CD4-positive, CD25-positive, alpha-beta regulatory T cell (primary cell): ENCODE measurements at regions not wholly inside any gene's neighbourhood (a gene's known extent, or its start where the extent isn't known, plus 50 kb on each side); places are given as distances from the start of the nearest gene placed in this dataset.

Source experiments
- ATAC-seq, 2 donors: fragments of 150-1000 bp; cut with Tn5 transposase; one replicate each; pipeline ENCODE4 v1.10.0; 2021; ENCODE audit warnings: low read depth in 2 of 2, moderate number of reproducible peaks in 2 of 2, moderate library complexity in 1 of 2
- DNase-seq, 3 donors: peaks; one replicate each; pipeline versions ENCODE4 v3.0.0 to v3.0.0-alpha.2; 2012 to 2022; ENCODE audit warnings: mixed read lengths in 1 of 3
- H3K27ac ChIP-seq: one replicate; pipeline ENCODE4 v1.7.0; 2013; ENCODE audit warnings: mild to moderate bottlenecking, low read length; ENCODE audit not compliant: insufficient read depth, poor library complexity, severe bottlenecking
- H3K27me3 ChIP-seq: one replicate; pipeline ENCODE4 v1.7.0; 2013; ENCODE audit warnings: low read length; ENCODE audit not compliant: control insufficient read depth, insufficient read depth
- H3K36me3 ChIP-seq: one replicate; pipeline ENCODE4 v1.7.0; 2013; ENCODE audit warnings: mild to moderate bottlenecking, low read length, moderate library complexity; ENCODE audit not compliant: control insufficient read depth, insufficient read depth
- H3K4me1 ChIP-seq: 2 replicates; pipeline ENCODE4 v1.7.0; 2013; ENCODE audit warnings: mild to moderate bottlenecking, low read length; ENCODE audit not compliant: insufficient read depth, control insufficient read depth, poor library complexity, severe bottlenecking
- H3K4me3 ChIP-seq: one replicate; pipeline ENCODE4 v1.7.0; 2013; ENCODE audit warnings: low read depth, mild to moderate bottlenecking, low read length, moderate library complexity
- H3K9me3 ChIP-seq, 2 experiments: 1 replicate in 1 of 2; 2 replicates in 1 of 2; pipeline ENCODE4 v1.7.0; 2013; ENCODE audit warnings: low read length in 2 of 2, mild to moderate bottlenecking in 1 of 2, moderate library complexity in 1 of 2; ENCODE audit not compliant: control insufficient read depth in 2 of 2
- H3K27ac Mint-ChIP-seq, 3 donors: one replicate each; pipeline ENCODE4 v1.8.0; 2020 to 2022; ENCODE audit warnings: mild to moderate bottlenecking in 3 of 3, mixed read lengths in 3 of 3, moderate library complexity in 2 of 3
- H3K27me3 Mint-ChIP-seq: one replicate; pipeline ENCODE4 v1.8.0; 2022; ENCODE audit warnings: mild to moderate bottlenecking, mixed read lengths
- H3K36me3 Mint-ChIP-seq: one replicate; pipeline ENCODE4 v1.8.0; 2020; ENCODE audit warnings: mixed read lengths
- H3K4me1 Mint-ChIP-seq, 4 donors: one replicate each; pipeline ENCODE4 v1.8.0; 2020 to 2022; ENCODE audit warnings: mixed read lengths in 4 of 4, mild to moderate bottlenecking in 1 of 4
- H3K4me3 Mint-ChIP-seq, 4 donors: one replicate each; pipeline ENCODE4 v1.8.0; 2020 to 2022; ENCODE audit warnings: mild to moderate bottlenecking in 4 of 4, mixed read lengths in 4 of 4, moderate library complexity in 3 of 4
- H3K9me3 Mint-ChIP-seq, 7 donors: one replicate each; pipeline ENCODE4 v1.8.0; 2020 to 2022; ENCODE audit warnings: mixed read lengths in 7 of 7, mild to moderate bottlenecking in 3 of 7, moderate library complexity in 2 of 7

DNA sequence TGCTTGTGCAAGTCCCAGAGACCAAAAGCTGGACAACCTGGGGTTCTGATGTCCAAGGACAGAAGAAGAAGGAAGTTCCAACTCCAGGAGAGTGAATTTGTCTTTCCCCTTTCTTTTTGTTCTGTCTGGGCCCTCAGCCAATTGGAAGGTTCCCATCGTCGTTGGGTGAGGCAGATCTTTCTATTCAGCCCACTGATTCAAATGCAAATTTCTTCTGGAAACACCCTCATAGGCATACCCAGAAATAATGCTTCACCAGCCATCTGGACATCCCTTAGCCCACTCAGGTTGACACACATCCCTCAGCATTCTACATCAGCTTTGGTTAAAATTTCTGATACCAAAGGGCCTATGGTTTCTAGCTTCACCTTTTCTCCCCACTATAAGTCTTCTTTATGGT is 156.5 kb downstream of the SP3 start:
- H3K36me3 Mint-ChIP-seq, result no peaks in the 10 kb centered on the region
- Histone ChIP-seq H3K4me3 (no peak overlapping the region), H3K9me3 (no peaks in the 10 kb centered on the region), H3K4me1 (no peaks in the 10 kb centered on the region), H3K27me3 (peaks cover 4% of the 10 kb centered on the region), H3K36me3 (no peaks in the 10 kb centered on the region), H3K27ac (no peak overlapping the region)
- H3K4me3 Mint-ChIP-seq, result no peak overlapping the region
- no peaks in the 10 kb centered on the region for H3K4me1 Mint-ChIP-seq
- peaks cover 0 to 2% (median 0%) of the 10 kb centered on the region in 7 donors for H3K9me3 Mint-ChIP-seq
- H3K27ac Mint-ChIP-seq, result no peak overlapping the region
- ATAC-seq (no peak), DNase-seq (no peak)
- peaks cover 16% of the 10 kb centered on the region for H3K27me3 Mint-ChIP-seq

DNA sequence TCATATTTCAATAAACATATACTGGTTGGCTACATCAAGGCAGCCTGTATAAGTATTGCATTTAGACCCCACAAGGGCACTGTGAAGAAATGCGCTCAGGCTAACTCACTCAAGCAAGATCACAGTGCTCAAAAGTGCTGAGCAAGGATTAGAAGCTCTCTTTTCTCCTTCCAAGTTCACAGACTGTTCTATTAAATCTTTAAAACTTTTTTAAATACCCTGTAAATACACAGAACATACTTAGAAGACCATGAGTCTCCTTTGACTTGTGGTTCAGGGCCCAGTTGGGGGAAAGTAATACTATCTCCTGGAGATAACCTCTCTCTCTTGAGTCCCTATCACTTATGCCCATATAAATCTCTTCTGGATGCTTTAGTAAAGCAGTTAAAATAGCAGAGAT is 152.9 kb downstream of the SP3 start:
- Mint-ChIP-seq H3K36me3 (no peaks in the 10 kb centered on the region), H3K9me3 (peaks cover 0 to 2% (median 0%) of the 10 kb centered on the region in 7 donors), H3K27me3 (peaks cover 21% of the 10 kb centered on the region), H3K4me3 (no peak overlapping the region), H3K27ac (no peak overlapping the region), H3K4me1 (no peaks in the 10 kb centered on the region)
- no peak for ATAC-seq
- no peaks in the 10 kb centered on the region for H3K36me3 ChIP-seq
- DNase-seq, result no peak
- peaks cover 4% of the 10 kb centered on the region for H3K27me3 ChIP-seq
- H3K4me1 ChIP-seq, result no peaks in the 10 kb centered on the region
- H3K4me3 ChIP-seq, result no peak overlapping the region
- H3K9me3 ChIP-seq, result no peaks in the 10 kb centered on the region
- H3K27ac ChIP-seq, result no peak overlapping the region

DNA sequence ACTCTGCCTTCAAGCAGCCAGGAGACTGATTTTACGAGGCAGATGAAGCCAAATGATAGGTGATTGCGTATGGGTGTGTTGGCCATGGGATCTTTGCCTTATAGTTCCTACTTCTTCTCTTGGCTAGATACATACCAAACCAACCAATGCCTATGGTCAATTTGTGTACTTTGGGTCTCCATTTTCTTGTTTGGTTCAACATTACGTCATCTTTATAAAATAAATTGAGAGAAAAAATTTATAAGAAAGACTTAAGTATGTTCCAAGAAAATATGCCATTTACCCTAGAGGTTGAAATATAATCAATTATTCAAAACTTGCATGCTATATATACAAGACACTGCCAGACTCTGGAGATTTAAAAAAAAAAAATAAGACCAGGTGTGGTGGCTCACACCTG is 150.9 kb downstream of the SP3 start:
- Histone ChIP-seq H3K9me3 (no peaks in the 10 kb centered on the region), H3K4me3 (no peak overlapping the region), H3K27me3 (peaks cover 6% of the 10 kb centered on the region), H3K4me1 (no peaks in the 10 kb centered on the region), H3K36me3 (no peaks in the 10 kb centered on the region), H3K27ac (no peak overlapping the region)
- Mint-ChIP-seq H3K36me3 (no peaks in the 10 kb centered on the region), H3K27me3 (peaks cover 22% of the 10 kb centered on the region), H3K27ac (no peak overlapping the region), H3K4me3 (no peak overlapping the region), H3K9me3 (no peaks in the 10 kb centered on the region), H3K4me1 (no peaks in the 10 kb centered on the region)
- no peak for ATAC-seq
- DNase-seq, result no peak

- Mint-ChIP-seq H3K4me1 (no peaks in the 10 kb centered on the region), H3K4me3 (no peak overlapping the region)
- no peaks in the 10 kb centered on the region for H3K9me3 ChIP-seq
Measured at GRCh38 chr2:173815772-173816171, 149.4 kb downstream of the SP3 start.

DNA sequence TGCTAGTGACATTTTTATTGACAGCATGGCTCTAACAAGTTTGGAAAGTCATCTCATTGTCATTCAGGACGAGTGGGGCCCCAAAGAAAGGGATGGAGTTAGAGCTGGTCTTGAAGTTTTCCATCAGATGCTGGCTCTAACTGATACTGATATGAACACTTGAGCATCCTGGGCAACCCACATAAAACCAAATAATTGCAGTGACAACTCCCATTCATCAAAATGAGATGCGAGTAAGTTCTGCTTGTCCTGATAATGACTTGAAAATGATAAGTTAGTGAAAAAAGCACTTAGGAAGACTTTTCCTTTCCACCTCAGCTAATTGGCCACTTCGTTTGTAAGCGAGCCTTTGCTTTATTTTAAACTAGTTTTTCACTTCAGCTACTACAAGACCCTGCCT is 147.6 kb downstream of the SP3 start:
- no peaks in the 10 kb centered on the region for H3K36me3 ChIP-seq
- H3K9me3 Mint-ChIP-seq, result no peaks in the 10 kb centered on the region
- H3K4me3 Mint-ChIP-seq, result no peak overlapping the region
- H3K9me3 ChIP-seq, result no peaks in the 10 kb centered on the region
- no peaks in the 10 kb centered on the region for H3K4me1 ChIP-seq
- no peak overlapping the region for H3K27ac Mint-ChIP-seq
- peaks cover 14% of the 10 kb centered on the region for H3K27me3 ChIP-seq
- no peak overlapping the region for H3K27ac ChIP-seq
- DNase-seq (no peak), ATAC-seq (no peak)
- no peaks in the 10 kb centered on the region for H3K36me3 Mint-ChIP-seq
- no peaks in the 10 kb centered on the region for H3K4me1 Mint-ChIP-seq
- H3K27me3 Mint-ChIP-seq, result peaks cover 23% of the 10 kb centered on the region
- no peak overlapping the region for H3K4me3 ChIP-seq

More at GRCh38 chr2:173815772-173816171, 149.4 kb downstream of the SP3 start:
- Histone ChIP-seq H3K4me3 (no peak overlapping the region), H3K27ac (no peak overlapping the region), H3K27me3 (peaks cover 9% of the 10 kb centered on the region), H3K36me3 (no peaks in the 10 kb centered on the region), H3K4me1 (no peaks in the 10 kb centered on the region)
- DNase-seq, result no peak
- Mint-ChIP-seq H3K36me3 (no peaks in the 10 kb centered on the region), H3K9me3 (no peaks in the 10 kb centered on the region), H3K27me3 (peaks cover 26% of the 10 kb centered on the region), H3K27ac (no peak overlapping the region)
- ATAC-seq, result no peak

DNA sequence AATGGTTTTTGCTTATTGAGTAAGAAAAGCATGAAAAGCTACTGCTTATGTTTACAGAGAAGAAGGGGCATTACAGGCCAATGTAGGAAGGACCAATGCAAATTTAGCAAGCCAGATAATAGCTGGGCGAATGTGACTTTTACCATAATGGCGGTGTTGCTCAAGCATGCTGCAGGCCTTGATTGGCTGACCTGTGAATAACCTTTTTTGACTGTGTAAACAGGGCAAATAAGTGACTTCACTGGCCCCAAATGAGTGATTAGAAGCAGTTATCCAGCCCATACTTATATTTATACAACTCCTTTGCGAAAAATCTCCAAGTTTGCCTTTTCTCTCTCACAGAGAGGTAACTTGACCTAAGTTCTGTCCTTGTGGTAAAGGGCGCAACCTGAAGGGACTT is 146.9 kb downstream of the SP3 start:
- Histone ChIP-seq H3K36me3 (no peaks in the 10 kb centered on the region), H3K27ac (no peak overlapping the region), H3K27me3 (peaks cover 11% of the 10 kb centered on the region), H3K4me1 (no peaks in the 10 kb centered on the region), H3K9me3 (no peaks in the 10 kb centered on the region), H3K4me3 (no peak overlapping the region)
- DNase-seq (no peak), ATAC-seq (no peak)
- H3K4me1 Mint-ChIP-seq, result no peaks in the 10 kb centered on the region
- H3K36me3 Mint-ChIP-seq, result no peaks in the 10 kb centered on the region
- no peak overlapping the region for H3K4me3 Mint-ChIP-seq
- no peaks in the 10 kb centered on the region for H3K9me3 Mint-ChIP-seq
- H3K27me3 Mint-ChIP-seq, result peaks cover 26% of the 10 kb centered on the region
- H3K27ac Mint-ChIP-seq, result no peak overlapping the region

DNA sequence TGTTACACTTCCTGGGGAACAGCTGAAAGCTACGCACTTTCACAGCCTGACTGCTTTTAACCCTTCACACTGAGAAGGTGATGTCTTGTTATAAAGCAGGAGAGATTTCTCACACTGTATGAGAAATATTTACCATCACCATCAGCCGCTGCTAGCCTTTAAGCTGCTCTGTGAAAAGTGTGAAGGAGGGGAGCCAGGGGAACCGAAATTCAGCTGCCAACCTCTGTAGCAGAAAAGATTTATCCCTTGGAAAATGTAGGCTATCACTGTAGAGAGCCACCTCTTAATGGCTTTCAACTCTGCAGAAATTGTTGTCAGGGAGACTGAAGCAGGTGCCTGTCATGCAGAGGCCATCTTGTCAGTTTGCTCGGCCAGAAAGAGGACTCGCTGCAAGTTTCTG is 145.3 kb downstream of the SP3 start:
- Histone ChIP-seq H3K36me3 (no peaks in the 10 kb centered on the region), H3K4me3 (no peak overlapping the region), H3K4me1 (no peaks in the 10 kb centered on the region), H3K27ac (no peak overlapping the region), H3K9me3 (no peaks in the 10 kb centered on the region), H3K27me3 (peaks cover 11% of the 10 kb centered on the region)
- Mint-ChIP-seq H3K27ac (no peak overlapping the region), H3K27me3 (peaks cover 26% of the 10 kb centered on the region), H3K9me3 (no peaks in the 10 kb centered on the region), H3K4me1 (no peaks in the 10 kb centered on the region), H3K36me3 (no peaks in the 10 kb centered on the region), H3K4me3 (no peak overlapping the region)
- no peak for ATAC-seq
- DNase-seq, result no peak

GRCh38 chr2:173821451-173821850 is 143.7 kb downstream of the SP3 start:
- Histone ChIP-seq H3K36me3 (no peaks in the 10 kb centered on the region), H3K27ac (no peak overlapping the region), H3K9me3 (no peaks in the 10 kb centered on the region), H3K4me1 (no peaks in the 10 kb centered on the region), H3K4me3 (no peak overlapping the region), H3K27me3 (peaks cover 14% of the 10 kb centered on the region)
- DNase-seq, result no peak
- Mint-ChIP-seq H3K36me3 (no peaks in the 10 kb centered on the region), H3K9me3 (no peaks in the 10 kb centered on the region), H3K4me1 (no peaks in the 10 kb centered on the region), H3K27me3 (peaks cover 34% of the 10 kb centered on the region), H3K4me3 (no peak overlapping the region), H3K27ac (no peak overlapping the region)
- ATAC-seq, result no peak
